H54 (cell line): ENCODE measurements at regions not wholly inside any gene's neighbourhood (a gene's known extent, or its start where the extent isn't known, plus 50 kb on each side); places are given as distances from the start of the nearest gene placed in this dataset.

ENCODE experiments used
- DNase-seq: peaks from one replicate; pipeline ENCODE4 v3.0.0; 2011; ENCODE audit warnings: low spot score, mixed read lengths; ENCODE audit not compliant: insufficient read length
- FAIRE-seq: peaks from 3 replicates; lab custom pipeline; 2011; peaks lifted over from hg19 to GRCh38; lab: Jason Lieb, UNC
- POLR2A ChIP-seq: IDR thresholded peaks from 2 replicates; pipeline ENCODE4 v1.6.1; 2011; ENCODE audit warnings: low read depth, mild to moderate bottlenecking, low read length

DNA sequence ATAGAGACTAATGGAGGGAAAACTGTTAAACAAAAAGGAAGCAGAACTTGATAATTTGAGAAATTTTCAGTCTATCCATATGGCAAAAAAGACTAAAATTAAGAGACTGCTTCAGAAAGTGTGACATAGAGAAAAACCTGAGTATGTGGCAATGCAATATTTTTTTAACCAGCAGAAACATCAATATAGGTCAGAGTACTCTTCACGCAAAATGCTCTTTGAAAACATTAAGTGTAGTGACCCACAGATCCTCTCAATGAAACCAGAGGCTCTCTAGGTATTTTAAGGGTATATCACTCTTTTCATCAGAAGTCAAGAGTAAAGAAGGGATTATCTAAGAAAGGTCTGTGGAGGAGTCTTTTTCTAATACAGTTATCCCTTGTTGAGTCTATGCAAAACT is 1394.8 kb downstream of the DSC3 start:
- DNase-seq (no peak), FAIRE-seq (no peak)
- TF ChIP-seq POLR2A, result no peak

DNA sequence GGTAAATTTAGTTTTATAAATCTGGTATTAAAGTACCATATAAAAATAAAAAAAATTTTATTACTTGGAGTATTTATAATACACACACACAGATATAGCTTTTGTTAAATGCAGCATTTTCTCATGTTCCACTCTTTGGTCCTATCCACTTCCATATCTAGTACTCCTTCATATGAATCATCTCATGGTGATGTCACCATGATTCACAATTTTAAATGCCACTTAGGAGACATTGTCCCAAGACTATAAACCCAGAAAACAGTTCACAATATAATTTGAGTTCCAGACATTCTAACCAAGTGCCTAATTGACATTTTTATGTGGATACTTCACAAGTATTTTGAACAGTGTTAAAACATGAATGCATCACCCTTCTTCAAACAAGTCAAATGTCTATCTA is 1398.3 kb downstream of the DSC3 start:
- no peak for DNase-seq
- no peak for FAIRE-seq
- TF ChIP-seq POLR2A, result no peak

- no peak for DNase-seq
- no peak for FAIRE-seq
- TF ChIP-seq POLR2A, result no peak
These were observed 1413.0 kb downstream of the DSC3 start for GRCh38 chr18:29629493-29630036.

- FAIRE-seq (no peak), DNase-seq (no peak)
- no peak for TF ChIP-seq POLR2A
These were observed 1416.4 kb downstream of the DSC3 start for GRCh38 chr18:29626094-29626493.

DNA sequence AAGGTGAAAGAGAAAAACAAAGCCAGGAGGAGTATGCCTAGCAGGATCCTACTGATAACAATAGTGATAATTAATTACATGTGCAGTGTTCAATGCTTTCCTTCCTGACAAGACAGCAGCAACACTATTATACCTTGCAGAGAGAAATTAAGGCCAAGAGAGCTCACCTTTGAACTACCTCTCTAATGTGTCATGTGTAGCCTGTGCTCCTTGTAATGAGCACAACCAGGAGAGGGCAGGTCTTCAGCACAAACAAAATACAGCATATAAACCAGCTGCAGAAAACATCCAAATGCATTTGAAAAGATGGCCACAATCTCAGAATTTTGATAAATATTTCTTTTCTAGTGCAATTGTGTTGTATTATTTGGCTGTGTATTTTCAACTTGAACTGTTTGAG is 1425.7 kb downstream of the DSC3 start:
- FAIRE-seq (no peak), DNase-seq (no peak)
- TF ChIP-seq POLR2A, result no peak

GRCh38 chr18:29608982-29609381 is 1432.1 kb upstream of the CDH2 start:
- TF ChIP-seq POLR2A, result no peak
- DNase-seq (no peak), FAIRE-seq (no peak)

DNA sequence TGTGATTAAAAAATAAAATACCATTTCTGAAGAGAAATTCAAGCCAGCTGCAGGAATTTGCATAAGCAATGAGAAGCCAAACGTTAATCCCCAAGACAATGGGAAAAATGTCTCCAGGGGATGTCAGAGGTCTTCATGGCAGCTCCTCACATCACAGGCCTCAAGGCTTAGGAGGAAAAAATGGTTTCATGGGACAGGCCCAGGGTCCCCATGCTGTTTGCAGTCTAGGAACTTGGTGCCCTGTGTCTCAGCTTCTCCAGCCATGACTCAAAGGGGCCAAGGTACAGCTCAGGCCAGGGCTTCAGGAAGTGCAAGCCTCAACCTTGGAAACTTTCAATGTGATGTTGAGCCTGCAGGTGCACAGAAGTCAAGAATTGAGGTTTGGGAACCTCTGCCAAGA is 1428.4 kb upstream of the CDH2 start:
- DNase-seq, result no peak
- no peak for FAIRE-seq
- no peak for TF ChIP-seq POLR2A

DNA sequence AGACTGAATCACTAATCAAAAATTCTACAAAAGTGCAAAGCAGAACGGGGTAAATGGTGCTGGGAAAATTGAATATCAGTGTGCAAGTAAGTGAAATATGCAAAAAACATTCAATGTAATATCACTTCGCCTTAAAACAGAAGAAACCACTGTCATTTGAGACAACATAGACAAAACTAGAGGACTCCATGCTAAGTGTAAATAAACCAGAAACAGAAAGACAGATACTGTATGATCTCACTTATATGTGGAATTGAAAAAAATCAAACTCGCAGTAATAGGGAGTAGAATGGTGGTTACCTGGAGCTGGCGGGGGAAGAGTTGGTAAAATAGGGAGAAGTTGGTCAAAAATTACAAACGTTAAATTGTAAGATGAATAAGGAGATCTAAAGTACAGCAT is 1420.0 kb upstream of the CDH2 start:
- DNase-seq, result no peak
- FAIRE-seq, result no peak
- TF ChIP-seq POLR2A, result no peak

DNA sequence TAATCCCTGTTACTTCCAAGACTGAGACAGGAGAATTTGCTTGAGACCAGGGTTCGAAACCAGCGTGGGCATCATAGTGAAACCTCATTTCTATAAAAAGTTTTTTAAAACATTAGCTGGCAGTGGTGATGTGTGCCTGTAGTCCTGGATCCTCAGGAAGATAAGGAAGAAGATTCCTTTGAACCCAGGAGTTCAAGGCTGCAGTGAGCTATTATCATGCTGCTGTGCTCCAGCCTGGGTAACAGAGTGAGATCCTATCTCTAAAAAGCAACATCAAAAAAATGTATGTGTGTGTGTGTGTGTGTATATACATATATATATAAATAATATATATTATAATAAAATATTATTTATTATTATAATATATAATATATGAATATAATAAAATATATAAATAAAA is 1417.6 kb upstream of the CDH2 start:
- no peak for TF ChIP-seq POLR2A
- DNase-seq (no peak), FAIRE-seq (no peak)

DNA sequence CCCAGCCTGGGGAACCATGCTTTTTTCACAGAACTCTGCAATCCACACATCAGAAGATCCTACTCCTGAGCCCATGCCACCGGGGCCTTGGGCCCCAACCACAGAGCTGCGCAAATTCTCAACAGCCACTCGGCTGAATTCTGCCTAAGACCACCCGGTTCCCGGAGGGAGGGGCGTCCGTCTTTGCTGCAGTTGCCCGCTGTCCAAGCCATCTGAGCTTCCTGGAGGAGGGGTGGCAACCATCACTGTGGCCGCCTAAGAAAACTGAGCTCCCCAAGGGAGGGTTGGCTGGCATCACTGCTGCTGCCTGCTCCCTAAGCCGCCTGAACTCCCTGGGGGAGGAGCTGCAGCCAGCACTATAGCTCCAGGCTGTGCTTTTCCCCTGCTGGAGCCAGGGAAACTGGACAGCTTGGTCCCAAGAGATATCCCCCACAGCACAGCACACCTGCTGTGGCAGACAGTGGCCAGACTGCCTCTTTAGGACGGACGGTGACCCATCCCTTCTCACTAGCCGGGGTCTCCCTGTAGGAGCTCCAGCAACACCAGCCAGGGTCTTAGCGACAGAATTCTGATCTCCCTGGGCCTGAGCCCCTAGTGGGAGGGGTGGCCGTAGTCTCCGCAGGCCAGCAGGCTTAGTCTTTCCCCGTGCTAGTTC is 1411.6 kb upstream of the CDH2 start:
- TF ChIP-seq POLR2A, result no peak
- DNase-seq, result no peak
- no peak for FAIRE-seq

DNA sequence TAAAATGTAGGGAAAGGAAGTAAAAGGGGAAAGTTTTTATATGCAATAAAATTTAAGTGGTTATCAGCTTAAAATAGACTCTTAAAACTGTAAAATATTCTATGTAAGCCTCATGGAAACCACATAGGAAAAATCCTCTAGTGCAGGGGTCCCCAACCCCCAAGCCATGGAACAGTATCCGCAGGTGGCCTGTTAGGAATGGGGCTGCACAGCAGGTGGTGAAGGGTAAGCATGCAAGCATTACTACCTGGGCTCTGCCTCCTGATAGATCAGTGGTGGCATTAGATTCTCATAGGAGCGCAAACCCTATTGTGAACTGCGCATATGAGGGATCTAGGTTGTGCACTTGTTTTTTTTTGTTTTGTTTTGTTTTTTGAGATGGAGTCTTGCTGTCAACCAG is 1409.3 kb upstream of the CDH2 start:
- no peak for TF ChIP-seq POLR2A
- FAIRE-seq (no peak), DNase-seq (no peak)

- no peak for DNase-seq
- FAIRE-seq, result no peak
These were observed 1383.3 kb upstream of the CDH2 start for GRCh38 chr18:29560270-29560669.

GRCh38 chr18:29556070-29556469 is 1379.1 kb upstream of the CDH2 start:
- FAIRE-seq, result no peak
- no peak for TF ChIP-seq POLR2A

More at GRCh38 chr18:29560270-29560669, 1383.3 kb upstream of the CDH2 start:
- TF ChIP-seq POLR2A, result no peak

GRCh38 chr18:29549759-29550158 is 1372.8 kb upstream of the CDH2 start:
- TF ChIP-seq POLR2A, result no peak
- FAIRE-seq (no peak), DNase-seq (no peak)

More at GRCh38 chr18:29556070-29556469, 1379.1 kb upstream of the CDH2 start:
- no peak for DNase-seq

DNA sequence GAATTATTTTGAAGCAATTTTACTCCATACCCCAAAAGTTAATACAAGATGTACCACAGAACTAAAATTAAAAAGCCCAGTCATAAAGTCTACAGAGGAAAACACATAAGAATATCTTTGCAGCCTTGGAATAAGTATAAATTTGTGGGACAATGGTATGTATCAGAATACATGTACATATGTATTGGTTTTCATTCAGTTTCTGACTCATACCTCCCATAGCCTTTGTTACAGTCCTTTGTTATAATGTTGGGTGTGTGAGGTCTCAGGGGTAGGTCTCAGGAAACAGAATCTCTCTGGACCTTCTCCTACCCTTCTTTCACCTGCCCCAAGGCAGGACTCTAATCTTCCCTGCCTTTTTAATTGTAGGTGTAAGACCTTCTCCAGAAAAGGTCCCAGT is 1370.7 kb upstream of the CDH2 start:
- TF ChIP-seq POLR2A, result no peak
- DNase-seq (no peak), FAIRE-seq (no peak)

GRCh38 chr18:29540548-29540947 is 1363.6 kb upstream of the CDH2 start:
- no peak for TF ChIP-seq POLR2A
- no peak for DNase-seq
- FAIRE-seq, result no peak
